Body of pancreas (tissue), 4 donors: ENCODE measurements at regions not wholly inside any gene's neighbourhood (a gene's known extent, or its start where the extent isn't known, plus 50 kb on each side); places are given as distances from the start of the nearest gene placed in this dataset.

Experiments used
- POLR2A ChIP-seq, 3 donors: fragments of 450-650 bp; IDR thresholded peaks; one replicate each; pipeline ENCODE4 v1.6.1; 2016; ENCODE audit warnings: antibody characterized with exemption in 3 of 3, mild to moderate bottlenecking in 2 of 3
- TF ChIP-seq, protein P1 (sequence below), 7 experiments: fragments of 450-650 bp in 4 of 7; fragments of 200-600 bp in 3 of 7; sonication (generic) in 3 of 7; IDR thresholded peaks; one replicate each; pipeline ENCODE4 v1.5.1; 2016 to 2019; ENCODE audit warnings: antibody characterized with exemption in 7 of 7

DNA sequence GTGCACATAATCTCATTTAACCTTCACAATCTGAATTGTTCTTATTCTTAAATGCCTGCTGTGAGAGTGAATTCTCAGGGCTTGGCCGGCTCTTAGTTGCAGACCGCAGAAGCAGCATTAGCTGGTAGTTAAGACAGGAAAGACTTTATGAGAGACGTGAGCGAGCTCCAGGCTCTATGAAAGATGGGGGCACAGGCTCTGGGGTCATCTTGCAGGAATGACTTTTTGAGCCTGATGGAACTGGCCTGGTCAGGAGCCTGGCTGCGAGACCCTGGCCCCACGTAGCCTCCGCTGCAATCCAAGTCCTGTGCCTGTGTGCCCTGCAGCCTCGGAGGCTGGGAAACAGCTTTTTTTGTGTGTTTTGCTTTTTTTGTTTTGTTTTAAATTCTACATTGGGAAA is 958.8 kb upstream of the ZNF722 start:
- TF ChIP-seq, protein P1, sequence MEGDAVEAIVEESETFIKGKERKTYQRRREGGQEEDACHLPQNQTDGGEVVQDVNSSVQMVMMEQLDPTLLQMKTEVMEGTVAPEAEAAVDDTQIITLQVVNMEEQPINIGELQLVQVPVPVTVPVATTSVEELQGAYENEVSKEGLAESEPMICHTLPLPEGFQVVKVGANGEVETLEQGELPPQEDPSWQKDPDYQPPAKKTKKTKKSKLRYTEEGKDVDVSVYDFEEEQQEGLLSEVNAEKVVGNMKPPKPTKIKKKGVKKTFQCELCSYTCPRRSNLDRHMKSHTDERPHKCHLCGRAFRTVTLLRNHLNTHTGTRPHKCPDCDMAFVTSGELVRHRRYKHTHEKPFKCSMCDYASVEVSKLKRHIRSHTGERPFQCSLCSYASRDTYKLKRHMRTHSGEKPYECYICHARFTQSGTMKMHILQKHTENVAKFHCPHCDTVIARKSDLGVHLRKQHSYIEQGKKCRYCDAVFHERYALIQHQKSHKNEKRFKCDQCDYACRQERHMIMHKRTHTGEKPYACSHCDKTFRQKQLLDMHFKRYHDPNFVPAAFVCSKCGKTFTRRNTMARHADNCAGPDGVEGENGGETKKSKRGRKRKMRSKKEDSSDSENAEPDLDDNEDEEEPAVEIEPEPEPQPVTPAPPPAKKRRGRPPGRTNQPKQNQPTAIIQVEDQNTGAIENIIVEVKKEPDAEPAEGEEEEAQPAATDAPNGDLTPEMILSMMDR (IDR thresholded peaks at IDR 0.05) = no peak
- no peak for TF ChIP-seq POLR2A (IDR thresholded peaks at IDR 0.05)
